Astrocyte of the cerebellum (primary cell): ENCODE measurements at regions not wholly inside any gene's neighbourhood (a gene's known extent, or its start where the extent isn't known, plus 50 kb on each side); places are given as distances from the start of the nearest gene placed in this dataset.

Experiments
- DNase-seq: peaks from one replicate; pipeline ENCODE4 v3.0.0-alpha.2; 2011; ENCODE audit warnings: low read depth
- H3K4me3 ChIP-seq: 2 replicates; pipeline ENCODE4 v1.5.1; 2011; ENCODE audit warnings: mild to moderate bottlenecking, low read depth, low read length, moderate library complexity
- in situ Hi-C: cut with HindIII; loops from 2 replicates; pipeline ENCODE4 v1.10.0; 2017; ENCODE audit warnings: low sequenced_read_pairs
- TF ChIP-seq, protein P1 (sequence below): IDR thresholded peaks from 2 replicates; pipeline ENCODE4 v1.5.1; 2012; ENCODE audit warnings: low read length, low read depth, moderate library complexity, mild to moderate bottlenecking; ENCODE audit errors: missing control alignments

DNA sequence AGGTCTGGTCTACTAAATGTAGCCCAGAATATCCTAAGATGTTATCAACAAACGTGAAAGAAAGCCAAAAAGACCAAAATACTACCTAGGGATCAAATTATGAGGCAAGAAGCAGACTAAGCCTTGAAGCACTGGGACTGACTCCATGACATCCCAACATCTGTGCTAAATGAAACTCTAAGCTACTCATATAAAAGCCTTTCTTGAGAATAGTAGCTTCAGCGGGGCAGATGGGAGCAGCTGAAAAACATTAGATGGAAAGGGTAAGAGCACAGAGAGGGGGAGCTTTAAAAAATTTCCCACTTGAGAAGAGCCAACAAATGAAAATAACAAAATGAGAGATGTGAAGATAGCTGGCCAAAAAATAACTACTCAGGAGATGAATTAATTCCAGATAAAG is 81.7 kb downstream of the MAD2L1 start:
- H3K4me3 ChIP-seq = no peak overlapping the region
- in situ Hi-C loops = no loop called here
- TF ChIP-seq, protein P1, sequence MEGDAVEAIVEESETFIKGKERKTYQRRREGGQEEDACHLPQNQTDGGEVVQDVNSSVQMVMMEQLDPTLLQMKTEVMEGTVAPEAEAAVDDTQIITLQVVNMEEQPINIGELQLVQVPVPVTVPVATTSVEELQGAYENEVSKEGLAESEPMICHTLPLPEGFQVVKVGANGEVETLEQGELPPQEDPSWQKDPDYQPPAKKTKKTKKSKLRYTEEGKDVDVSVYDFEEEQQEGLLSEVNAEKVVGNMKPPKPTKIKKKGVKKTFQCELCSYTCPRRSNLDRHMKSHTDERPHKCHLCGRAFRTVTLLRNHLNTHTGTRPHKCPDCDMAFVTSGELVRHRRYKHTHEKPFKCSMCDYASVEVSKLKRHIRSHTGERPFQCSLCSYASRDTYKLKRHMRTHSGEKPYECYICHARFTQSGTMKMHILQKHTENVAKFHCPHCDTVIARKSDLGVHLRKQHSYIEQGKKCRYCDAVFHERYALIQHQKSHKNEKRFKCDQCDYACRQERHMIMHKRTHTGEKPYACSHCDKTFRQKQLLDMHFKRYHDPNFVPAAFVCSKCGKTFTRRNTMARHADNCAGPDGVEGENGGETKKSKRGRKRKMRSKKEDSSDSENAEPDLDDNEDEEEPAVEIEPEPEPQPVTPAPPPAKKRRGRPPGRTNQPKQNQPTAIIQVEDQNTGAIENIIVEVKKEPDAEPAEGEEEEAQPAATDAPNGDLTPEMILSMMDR = no peak
- no peak for DNase-seq

DNA sequence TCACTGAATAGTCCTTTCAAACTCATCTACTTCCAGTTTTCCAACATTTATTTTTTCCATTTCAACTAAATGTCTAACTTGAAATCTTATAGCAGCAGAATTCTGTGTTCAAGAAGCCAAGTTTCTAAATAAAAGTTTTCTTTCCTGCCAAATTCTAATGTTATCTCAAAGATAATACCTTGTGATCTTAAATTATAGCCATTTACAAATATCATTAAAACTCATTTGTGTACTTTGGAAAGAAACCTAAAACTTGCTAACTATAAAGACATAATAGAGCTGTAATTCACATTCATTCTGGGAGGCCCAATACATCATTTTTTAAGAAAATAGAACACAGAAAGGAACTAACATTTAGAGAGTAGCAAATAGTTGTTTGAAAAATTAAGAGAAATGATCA is 83.9 kb downstream of the MAD2L1 start:
- no peak overlapping the region for H3K4me3 ChIP-seq
- TF ChIP-seq, protein P1 = no peak
- in situ Hi-C loops = no loop called here
- no peak for DNase-seq

DNA sequence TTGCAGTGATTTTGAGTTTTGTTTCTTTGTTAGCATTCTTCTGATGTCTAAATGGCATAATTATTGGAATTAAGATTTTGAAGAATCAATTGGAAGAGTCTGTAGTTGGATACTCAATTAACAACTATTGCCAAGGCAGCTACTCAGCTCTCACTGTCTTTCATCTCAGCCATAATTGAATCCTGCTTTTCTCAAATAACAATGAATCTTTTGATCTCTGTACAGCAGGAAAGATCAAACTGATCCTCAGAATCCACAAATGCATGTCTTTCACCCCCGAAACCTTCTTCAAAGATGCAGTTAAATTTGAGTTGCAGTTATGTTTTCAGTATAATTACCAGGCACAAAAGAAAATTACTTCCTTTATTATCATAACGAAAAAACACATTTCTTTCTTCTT is 86.2 kb downstream of the MAD2L1 start:
- H3K4me3 ChIP-seq = no peak overlapping the region
- no peak for DNase-seq
- TF ChIP-seq, protein P1 = no peak
- in situ Hi-C loops = no loop called here

DNA sequence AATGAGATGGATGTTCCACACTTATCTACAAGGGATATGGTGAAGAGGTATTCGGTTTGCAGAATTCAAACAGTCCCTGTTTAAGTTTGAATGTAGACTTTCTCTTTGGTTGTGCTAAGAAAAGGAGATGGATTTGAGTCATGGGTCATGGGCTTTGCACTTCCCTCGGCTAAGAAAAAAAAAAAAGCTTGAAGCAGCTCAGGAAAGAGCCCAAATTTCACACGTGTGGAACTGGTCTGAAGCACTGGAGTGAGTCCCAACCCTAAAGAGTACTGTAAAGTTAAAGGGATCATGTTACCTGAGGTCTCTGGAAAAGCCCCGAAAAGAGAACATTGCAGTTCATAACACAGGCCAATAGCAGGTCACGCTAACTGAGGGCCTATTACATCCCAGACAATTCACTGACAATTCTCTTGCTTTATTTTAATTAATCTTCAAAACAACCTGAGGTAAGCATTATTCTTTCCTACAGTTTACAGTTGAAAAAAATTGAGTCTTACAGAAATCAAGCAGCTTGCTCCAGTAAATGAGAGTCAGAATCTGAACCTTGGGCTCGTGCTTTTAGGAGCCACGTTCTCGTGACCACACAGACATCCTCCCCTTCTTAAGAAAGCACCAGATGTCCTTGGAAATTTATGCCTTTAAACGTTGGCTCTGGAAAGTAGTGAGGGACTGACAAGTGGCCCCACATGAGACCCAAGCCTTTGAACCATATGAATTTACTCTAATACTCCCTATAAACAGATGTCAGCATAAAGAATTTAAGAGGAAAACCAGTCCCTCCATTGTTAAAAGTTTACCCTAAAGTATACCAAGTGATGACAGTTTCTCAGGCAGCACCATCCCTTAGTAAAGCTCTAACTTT is 89.3 kb downstream of the MAD2L1 start:
- H3K4me3 ChIP-seq = no peak overlapping the region
- no peak for DNase-seq
- TF ChIP-seq, protein P1 = no peak
- in situ Hi-C loops = no loop called here

DNA sequence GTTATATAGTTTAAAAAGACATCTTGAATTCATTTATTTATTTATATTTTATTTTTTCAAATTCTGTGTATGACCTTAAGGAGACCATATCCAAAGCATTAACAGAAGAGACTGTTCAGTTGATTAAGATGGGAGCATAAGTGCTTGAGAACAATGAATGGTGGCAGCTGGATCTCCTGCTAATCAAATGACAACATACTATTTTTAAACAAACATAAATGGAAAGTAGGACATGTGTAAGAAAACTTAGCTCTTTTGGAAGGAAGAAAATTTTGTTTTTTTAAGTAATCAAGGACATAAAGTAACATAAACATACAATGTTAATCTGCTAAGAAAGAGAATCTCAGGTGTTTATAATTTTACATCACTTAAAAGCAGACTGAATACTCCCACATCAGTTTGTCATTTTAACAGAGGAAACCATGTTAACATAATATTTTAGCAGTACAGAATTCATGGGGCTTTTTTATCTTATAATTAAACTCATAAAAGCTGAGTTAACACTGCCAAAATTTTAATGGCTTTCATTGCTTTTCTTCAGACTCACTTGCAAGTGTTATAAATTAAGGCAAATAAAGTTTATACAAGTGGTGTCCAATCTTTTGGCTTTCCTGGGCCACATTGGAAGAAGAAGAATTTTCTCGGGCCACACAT is 95.1 kb downstream of the MAD2L1 start:
- DNase-seq = no peak
- H3K4me3 ChIP-seq = no peak overlapping the region
- in situ Hi-C loops = no loop called here
- TF ChIP-seq, protein P1 = no peak

DNA sequence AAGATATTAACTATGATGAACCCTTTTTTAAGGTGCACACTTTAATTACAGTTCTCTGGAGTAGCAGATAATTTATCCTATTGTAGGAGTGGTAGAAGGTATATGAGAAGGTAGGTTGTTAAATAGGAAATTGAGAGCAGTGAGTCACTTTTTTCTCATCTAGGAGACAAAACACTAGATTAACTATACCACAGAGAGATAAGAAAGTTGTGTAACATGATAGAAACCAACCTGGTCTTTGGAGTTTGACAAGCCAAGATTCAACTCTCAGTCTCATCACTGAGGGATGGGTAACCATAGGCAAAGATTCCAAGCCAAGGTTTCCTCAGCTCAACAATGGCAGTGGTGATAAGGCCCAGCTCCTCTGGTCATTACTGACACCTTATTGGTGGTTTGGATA is 104.0 kb downstream of the MAD2L1 start:
- no peak overlapping the region for H3K4me3 ChIP-seq
- in situ Hi-C loops = no loop called here
- no peak for DNase-seq
- TF ChIP-seq, protein P1 = no peak
